Body of pancreas (tissue), 4 donors: ENCODE measurements at regions not wholly inside any gene's neighbourhood (a gene's known extent, or its start where the extent isn't known, plus 50 kb on each side); places are given as distances from the start of the nearest gene placed in this dataset.

Experiments used
- CTCF ChIP-seq, 7 experiments: fragments of 450-650 bp in 4 of 7; fragments of 200-600 bp in 3 of 7; sonication (generic) in 3 of 7; IDR thresholded peaks; one replicate each; pipeline ENCODE4 v1.5.1; 2016 to 2019; ENCODE audit warnings: antibody characterized with exemption in 7 of 7
- POLR2A ChIP-seq, 3 donors: fragments of 450-650 bp; IDR thresholded peaks; one replicate each; pipeline ENCODE4 v1.6.1; 2016; ENCODE audit warnings: antibody characterized with exemption in 3 of 3, mild to moderate bottlenecking in 2 of 3

GRCh38 chr6:6074190-6074589, 67.5 kb upstream of the NRN1 start:
- TF ChIP-seq CTCF (IDR thresholded peaks at IDR 0.05): no peak
- no peak for TF ChIP-seq POLR2A (IDR thresholded peaks at IDR 0.05)
